G401 (cell line): ENCODE measurements at regions not wholly inside any gene's neighbourhood (a gene's known extent, or its start where the extent isn't known, plus 50 kb on each side); places are given as distances from the start of the nearest gene placed in this dataset.

Experiments used
- DNase-seq: peaks from one replicate; pipeline ENCODE4 v3.0.0-alpha.2; 2015; ENCODE audit warnings: low spot score
- in situ Hi-C: cut with HindIII; loops from 2 replicates; pipeline ENCODE4 v1.10.0; 2016; ENCODE audit warnings: low sequenced_read_pairs, mixed read lengths

DNA sequence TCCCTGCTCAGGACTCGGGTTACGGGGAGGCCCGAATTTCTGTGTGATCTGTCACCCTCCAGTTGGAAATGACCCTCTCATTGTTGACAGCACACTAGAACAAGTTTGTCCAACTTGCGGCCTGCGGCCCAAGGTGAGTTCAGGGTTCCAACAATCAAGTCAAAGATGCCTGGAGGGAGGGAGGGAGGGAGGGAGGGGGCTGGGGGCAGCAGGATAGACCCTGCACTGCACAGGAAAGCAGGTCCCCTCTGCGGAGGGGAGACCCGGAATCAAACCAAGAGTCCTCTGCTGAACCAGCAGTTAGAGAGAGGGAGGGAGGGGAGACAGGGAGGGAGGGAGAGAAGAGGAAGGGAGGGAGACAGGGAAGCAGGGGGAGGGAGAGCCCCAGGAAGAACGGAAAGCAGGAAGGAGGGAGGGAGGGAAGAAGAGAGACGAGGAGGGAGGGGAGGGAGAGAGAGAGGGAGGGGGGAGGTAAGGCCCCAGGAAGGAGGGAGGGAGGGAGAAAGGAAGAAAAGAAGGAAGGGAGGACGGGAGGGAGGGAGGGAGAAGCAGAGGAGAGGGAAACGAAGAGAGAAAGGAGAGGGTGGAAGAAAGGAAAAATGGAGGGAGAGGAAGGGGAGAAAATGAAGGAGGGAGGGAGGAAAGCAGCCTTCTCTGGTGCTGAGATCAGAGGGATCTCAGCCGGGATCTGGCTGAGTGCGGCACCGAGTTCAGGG, 96.7 kb upstream of the CDH5 start:
- no peak for DNase-seq
- in situ Hi-C loops: no loop called here

GRCh38 chr16:66267292-66268014, 99.0 kb upstream of the CDH5 start:
- in situ Hi-C loops: no loop called here

GRCh38 chr16:66266436-66267291, 99.8 kb upstream of the CDH5 start:
- in situ Hi-C loops: no loop called here
- no peak for DNase-seq

More at GRCh38 chr16:66267292-66268014, 99.0 kb upstream of the CDH5 start:
- no peak for DNase-seq

GRCh38 chr16:66265556-66266141, 100.8 kb upstream of the CDH5 start:
- DNase-seq: no peak
- in situ Hi-C loops: no loop called here

DNA sequence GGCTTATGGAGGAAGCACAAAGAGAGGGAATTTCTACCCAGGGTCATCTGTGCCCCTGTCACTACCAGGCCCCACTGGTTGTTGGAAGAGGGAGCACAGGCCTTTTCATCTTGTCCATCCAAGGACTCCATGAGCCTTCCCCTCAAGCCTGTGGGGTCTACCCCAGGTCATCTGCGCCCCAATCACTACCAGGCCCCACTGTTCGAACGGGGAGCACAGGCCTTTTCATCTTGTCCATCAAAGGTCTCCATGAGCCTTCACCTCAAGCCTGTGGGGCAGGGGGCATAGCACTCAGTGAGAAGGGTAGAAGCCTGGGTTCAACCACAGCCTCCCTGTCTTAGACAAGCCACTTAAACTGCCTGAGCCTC, 101.5 kb upstream of the CDH5 start:
- in situ Hi-C loops: no loop called here
- no peak for DNase-seq

DNA sequence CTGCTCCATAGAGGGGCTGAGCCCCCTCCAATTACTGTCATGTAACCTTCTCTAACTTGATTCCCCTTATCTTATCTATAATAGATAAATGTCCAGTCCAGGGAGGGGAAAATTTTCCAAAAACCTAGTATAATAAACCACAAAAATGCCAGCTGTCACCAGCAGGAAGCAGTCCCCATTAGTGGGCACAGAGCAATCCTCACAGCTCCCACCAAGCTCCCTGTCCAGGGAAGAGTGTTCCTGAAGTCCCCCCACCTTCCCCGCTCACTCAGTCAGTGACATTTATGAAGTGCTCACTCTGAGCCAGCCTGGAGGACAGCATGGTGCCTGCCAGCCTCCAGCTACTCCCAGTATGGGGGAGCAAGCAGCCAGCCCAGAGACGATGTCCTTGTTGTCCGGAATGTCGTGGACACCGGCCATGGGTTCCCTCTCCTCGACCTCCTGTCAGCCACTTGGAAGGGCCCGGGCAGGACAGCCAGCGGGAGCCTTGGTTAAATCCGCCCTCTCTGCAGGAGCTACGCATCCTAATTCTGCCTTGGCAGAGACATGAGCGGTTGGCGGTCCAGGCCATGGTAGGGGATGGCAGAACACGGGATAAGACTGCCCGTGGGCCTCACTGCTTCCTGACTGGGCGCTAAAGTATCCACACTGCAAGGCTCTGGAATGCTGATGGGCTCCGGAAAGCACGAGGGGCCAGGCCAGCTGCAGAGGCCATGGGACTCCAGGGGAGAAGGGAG, 102.0 kb upstream of the CDH5 start:
- in situ Hi-C loops: no loop called here
- peak; percentile 64 for DNase-seq

GRCh38 chr16:66263973-66264310, 102.5 kb upstream of the CDH5 start:
- in situ Hi-C loops: no loop called here
- DNase-seq: no peak

- DNase-seq: no peak
Observed at GRCh38 chr16:66263168-66263972, 103.1 kb upstream of the CDH5 start.

DNA sequence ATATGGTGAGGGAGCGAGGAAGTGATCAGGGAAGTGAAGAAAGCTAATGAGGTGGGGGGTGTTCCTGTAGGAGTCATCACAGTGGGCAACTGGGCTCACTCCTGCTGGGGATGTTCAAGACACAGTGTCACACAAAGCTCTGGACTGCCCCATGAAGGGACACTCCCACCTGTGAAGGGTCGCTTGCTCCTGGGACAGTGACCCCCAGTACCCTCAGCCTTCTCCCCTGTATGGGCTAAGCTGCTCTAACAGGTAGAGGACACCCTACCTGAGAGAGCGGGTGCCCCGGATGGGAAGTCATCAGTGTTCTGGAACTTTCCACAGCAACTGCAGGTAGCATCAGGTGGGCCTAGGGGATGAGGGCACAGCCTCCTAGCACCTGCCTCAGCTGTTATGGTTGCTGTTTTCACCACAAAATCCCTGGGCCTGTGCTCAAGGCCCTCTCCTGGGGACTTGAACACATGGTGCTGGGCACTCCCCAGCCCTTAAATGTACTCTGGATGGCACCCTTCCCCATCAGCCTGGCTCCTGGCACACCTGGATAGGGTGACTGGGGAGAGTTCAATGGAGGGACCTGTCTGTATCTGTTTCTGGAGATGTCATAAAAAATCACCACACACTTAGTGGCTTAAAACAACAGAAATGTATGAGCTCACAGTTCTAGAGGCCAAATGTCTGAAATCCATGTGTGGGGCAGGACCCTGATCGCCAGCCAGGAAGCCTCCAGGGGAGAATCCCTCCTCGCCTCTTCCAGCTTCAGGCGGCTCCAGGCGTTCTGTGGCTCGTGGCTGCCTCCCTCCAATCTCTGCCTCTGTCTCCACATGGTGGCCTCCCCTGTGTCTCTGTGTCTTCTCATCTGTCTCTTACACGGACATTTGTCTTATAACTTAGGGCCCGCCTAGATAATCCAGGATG, 104.0 kb upstream of the CDH5 start:
- in situ Hi-C loops: no loop called here
- DNase-seq: no peak

More at GRCh38 chr16:66263168-66263972, 103.1 kb upstream of the CDH5 start:
- in situ Hi-C loops: no loop called here

- DNase-seq: no peak
- in situ Hi-C loops: no loop called here
Observed at GRCh38 chr16:66261826-66262225, 104.7 kb upstream of the CDH5 start.

- in situ Hi-C loops: no loop called here
- DNase-seq: no peak
Observed at GRCh38 chr16:66260522-66261254, 105.8 kb upstream of the CDH5 start.

GRCh38 chr16:66258916-66259845, 107.3 kb upstream of the CDH5 start:
- in situ Hi-C loops: no loop called here
- no peak for DNase-seq

- in situ Hi-C loops: no loop called here
- no peak for DNase-seq
Observed at GRCh38 chr16:66256919-66257318, 109.6 kb upstream of the CDH5 start.

DNA sequence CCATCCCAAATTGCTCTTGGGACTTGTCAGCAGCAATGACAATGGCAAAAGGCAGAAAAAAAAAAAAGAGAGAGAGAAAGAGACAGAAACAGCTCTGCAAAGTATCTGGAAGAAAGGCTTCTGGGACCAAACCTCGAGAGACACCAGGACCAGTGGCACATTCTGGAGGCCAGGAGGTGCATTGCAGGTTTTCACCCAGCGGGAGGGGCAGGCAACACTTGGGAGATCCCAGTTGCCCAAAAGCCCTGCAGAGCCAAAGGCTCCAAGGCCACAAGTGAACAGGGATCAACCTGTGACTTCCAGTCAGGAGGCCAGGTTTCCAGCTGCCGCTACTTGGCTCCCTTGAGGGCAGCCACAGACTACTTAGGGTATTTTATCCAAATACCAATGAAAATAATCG, 110.8 kb upstream of the CDH5 start:
- in situ Hi-C loops: no loop called here
- no peak for DNase-seq

DNA sequence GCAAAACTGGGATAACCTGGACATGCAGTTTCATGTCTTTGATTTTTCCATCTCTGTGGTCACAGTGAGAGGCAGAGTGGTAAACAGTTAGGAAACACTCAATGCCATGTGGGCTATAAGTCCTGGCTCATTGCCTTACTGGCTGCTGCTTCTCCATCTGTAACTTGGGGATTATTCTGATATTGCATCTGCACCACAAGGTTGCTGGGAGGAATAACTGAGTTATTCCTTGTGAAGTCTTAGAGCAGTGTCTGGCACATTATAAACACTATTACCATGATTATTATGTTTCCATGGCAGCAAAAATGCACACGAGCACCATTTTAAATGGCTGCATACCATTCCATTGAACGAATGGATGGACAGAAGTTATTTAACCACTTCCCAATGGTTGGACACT, 111.7 kb upstream of the CDH5 start:
- DNase-seq: no peak
- in situ Hi-C loops: no loop called here

DNA sequence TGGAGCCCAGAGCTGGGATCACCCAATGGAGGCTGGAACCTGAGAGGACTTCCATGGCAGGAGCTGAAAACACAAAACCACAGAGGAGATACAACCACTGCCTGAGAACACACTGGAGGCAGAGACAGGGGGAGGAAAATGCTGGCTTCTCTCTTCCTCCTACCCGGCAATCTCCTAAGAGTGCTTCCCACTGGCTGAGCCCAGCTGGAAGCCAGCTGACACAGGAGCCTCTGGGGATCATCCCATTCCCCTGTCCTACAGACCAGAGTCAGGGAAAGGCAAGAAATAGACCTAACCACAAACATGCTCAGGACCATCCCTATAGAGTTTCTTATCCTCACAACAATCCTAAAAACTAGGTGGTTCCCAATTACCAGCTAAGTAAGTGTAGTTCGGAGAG, 112.4 kb upstream of the CDH5 start:
- DNase-seq: no peak
- in situ Hi-C loops: no loop called here
